Activated CD8-positive, alpha-beta T cell treated with anti-CD3 and anti-CD28 coated beads, Interleukin-2, amount 10 ng/mL, durations not matched to agents 7 days and 5 days (primary cell): ENCODE measurements at regions not wholly inside any gene's neighbourhood (a gene's known extent, or its start where the extent isn't known, plus 50 kb on each side); places are given as distances from the start of the nearest gene placed in this dataset.

Experiments
- ATAC-seq: fragments of 150-1000 bp; cut with Tn5 transposase; one replicate; pipeline ENCODE4 v1.10.0; 2021; ENCODE audit warnings: moderate library complexity
- CTCF ChIA-PET: fragments of 350-600 bp; sonication (Branson Sonifier 250); formaldehyde crosslinking; loops from one replicate; lab custom pipeline; 2021; ENCODE audit warnings: antibody characterized with exemption; lab: Charles Lee
- POLR2A ChIA-PET: fragments of 350-600 bp; sonication (Branson Sonifier 250); formaldehyde crosslinking; loops from one replicate; lab custom pipeline; 2021; ENCODE audit warnings: antibody characterized with exemption; lab: Charles Lee
- DNase-seq: peaks from one replicate; pipeline ENCODE4 v3.0.0-alpha.2; 2020
- H3K27ac Mint-ChIP-seq: one replicate; pipeline ENCODE4 v1.8.0; 2021; ENCODE audit warnings: mild to moderate bottlenecking, mixed read lengths
- H3K27me3 Mint-ChIP-seq: one replicate; pipeline ENCODE4 v1.8.0; 2021; ENCODE audit warnings: low read depth, mixed read lengths
- H3K36me3 Mint-ChIP-seq: one replicate; pipeline ENCODE4 v1.8.0; 2021; ENCODE audit warnings: low read depth, mixed read lengths
- H3K4me1 Mint-ChIP-seq: one replicate; pipeline ENCODE4 v1.8.0; 2021; ENCODE audit warnings: low read depth, mixed read lengths
- H3K4me3 Mint-ChIP-seq: one replicate; pipeline ENCODE4 v1.8.0; 2021; ENCODE audit warnings: mild to moderate bottlenecking, mixed read lengths
- H3K9me3 Mint-ChIP-seq: one replicate; pipeline ENCODE4 v1.8.0; 2022; ENCODE audit warnings: mixed read lengths; ENCODE audit not compliant: insufficient read depth

DNA sequence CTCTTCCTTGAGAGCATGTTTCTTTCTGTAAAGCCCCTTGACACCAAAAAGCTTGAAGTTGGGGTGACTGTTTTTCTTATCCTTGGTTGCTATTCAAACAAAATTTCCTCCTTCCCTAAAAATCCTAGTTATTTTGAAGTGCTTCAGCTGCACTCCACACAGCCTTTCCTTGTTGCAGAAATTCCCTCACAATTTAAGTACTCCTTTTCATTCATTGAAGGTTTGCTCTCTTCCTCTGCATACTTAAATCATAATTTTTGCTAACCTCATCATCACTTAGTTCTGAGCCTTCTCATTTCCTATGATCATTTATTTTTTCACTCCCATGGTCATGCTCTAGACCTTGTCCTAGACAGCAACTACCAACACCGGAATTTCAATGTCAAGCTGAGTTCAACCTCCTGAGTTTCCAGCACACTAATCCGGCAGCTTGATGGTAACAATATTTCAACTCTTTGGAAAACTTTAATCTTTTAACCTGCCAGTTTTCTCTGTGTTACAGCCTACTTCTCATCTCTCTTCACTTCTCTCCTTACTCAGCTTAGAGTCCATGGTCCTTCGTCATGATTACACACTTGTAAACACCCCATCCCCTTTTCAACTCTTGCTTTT, 78.7 kb upstream of the ACTBL2 start:
- no peak for DNase-seq
- Mint-ChIP-seq H3K27ac (no peak overlapping the region), H3K4me3 (no peak overlapping the region), H3K4me1 (no peaks in the 10 kb centered on the region), H3K36me3 (no peaks in the 10 kb centered on the region), H3K27me3 (peaks cover 12% of the 10 kb centered on the region), H3K9me3 (no peaks in the 10 kb centered on the region)
- ChIA-PET CTCF (no interaction called here), POLR2A (no interaction called here)
- ATAC-seq: no peak

DNA sequence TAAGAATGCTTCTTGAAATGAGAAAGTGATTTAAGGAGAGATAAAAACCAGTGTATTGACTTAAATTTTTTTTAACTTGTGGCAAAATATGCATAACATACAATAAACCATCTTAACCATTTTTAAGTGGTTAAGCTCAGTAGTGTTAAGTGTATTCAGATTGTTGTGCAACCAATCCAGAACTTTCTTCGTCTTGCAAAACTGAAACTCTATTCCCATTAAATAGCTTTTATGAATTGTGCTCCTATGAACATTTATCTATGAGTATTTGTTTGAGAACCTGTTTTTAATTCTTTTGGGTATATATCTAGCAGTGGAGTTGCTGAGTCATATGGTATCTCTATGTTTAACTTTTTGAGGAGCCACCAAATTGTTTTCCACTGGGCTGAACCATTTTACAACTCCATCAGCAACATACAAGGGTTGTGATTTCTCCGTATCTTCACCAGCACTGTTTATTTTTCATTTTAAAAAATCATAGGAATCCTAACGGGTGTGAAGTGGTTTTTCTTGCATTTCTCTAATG, 76.6 kb upstream of the ACTBL2 start:
- H3K27me3 Mint-ChIP-seq: peaks cover 12% of the 10 kb centered on the region
- DNase-seq: no peak
- no peaks in the 10 kb centered on the region for H3K4me1 Mint-ChIP-seq
- POLR2A ChIA-PET: no interaction called here
- no peak for ATAC-seq
- no peak overlapping the region for H3K4me3 Mint-ChIP-seq
- no peaks in the 10 kb centered on the region for H3K36me3 Mint-ChIP-seq
- CTCF ChIA-PET: no interaction called here
- no peaks in the 10 kb centered on the region for H3K9me3 Mint-ChIP-seq
- no peak overlapping the region for H3K27ac Mint-ChIP-seq

DNA sequence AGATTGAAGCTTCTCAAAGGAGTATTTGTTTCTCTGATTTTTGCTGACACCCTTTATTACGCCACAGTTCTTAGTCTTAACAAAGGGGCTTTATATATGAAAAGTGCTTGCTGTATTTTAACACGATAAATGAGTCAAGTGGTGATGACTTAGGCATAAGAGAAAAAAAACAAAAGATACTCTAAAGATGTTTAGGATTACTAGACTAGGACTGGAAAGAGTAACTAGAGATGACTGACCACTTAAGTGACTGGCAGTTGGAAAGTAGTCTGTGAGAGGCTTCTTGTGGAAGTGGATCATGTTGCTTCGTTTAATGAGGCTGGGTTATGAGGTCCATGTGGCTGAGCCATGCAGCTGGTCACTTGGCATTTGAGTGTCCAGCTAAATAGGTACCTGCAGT, 69.4 kb upstream of the ACTBL2 start:
- no peaks in the 10 kb centered on the region for H3K27me3 Mint-ChIP-seq
- ChIA-PET CTCF (no interaction called here), POLR2A (no interaction called here)
- no peak for DNase-seq
- H3K27ac Mint-ChIP-seq: no peak overlapping the region
- no peaks in the 10 kb centered on the region for H3K4me1 Mint-ChIP-seq
- H3K9me3 Mint-ChIP-seq: no peaks in the 10 kb centered on the region
- H3K36me3 Mint-ChIP-seq: no peaks in the 10 kb centered on the region
- no peak for ATAC-seq
- no peak overlapping the region for H3K4me3 Mint-ChIP-seq

DNA sequence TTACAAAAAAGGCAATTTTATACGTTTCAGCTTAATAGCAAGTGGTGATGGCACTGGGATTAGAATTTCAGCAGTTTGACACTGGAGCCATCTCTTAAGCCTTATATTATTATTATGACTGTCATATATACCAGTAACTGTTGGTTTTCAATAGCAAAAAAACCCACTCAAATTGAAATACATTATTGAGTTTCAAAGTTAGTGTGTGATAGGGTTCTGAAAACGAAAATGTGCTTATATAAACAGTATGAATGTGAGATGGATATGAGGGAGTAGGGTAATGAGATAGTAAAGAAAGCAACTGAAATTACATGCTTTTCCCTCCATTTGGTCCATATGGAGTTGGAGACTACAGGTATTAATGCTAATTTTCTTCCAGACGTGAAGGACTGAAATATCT, 68.6 kb upstream of the ACTBL2 start:
- Mint-ChIP-seq H3K4me1 (no peaks in the 10 kb centered on the region), H3K36me3 (no peaks in the 10 kb centered on the region), H3K4me3 (no peak overlapping the region), H3K27me3 (no peaks in the 10 kb centered on the region), H3K27ac (no peak overlapping the region), H3K9me3 (no peaks in the 10 kb centered on the region)
- ChIA-PET CTCF (no interaction called here), POLR2A (no interaction called here)
- ATAC-seq: no peak
- DNase-seq: no peak

DNA sequence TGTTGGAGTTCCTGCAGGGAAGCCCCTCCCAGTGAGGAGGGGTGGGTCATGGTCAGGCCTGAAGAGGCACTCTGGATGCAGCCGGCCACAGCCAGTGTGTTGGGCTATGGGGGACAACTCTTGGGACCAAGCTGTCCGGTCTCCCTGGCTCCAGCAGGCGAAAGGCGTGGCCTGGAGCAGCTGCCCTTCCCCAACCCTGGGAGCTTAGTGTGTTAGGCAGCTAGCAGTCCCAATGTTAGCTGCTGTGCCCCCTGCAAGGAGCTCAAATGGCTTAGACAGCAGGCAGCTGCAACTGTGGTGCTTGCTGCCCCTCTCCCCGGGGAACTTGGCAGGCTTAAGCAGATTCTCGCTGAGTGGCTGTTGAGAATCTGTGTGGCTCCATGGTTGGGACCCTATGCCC, 67.5 kb upstream of the ACTBL2 start:
- DNase-seq: no peak
- Mint-ChIP-seq H3K4me1 (no peaks in the 10 kb centered on the region), H3K9me3 (no peaks in the 10 kb centered on the region), H3K27ac (no peak overlapping the region), H3K4me3 (no peak overlapping the region), H3K27me3 (no peaks in the 10 kb centered on the region), H3K36me3 (no peaks in the 10 kb centered on the region)
- CTCF ChIA-PET: no interaction called here
- no peak for ATAC-seq
- POLR2A ChIA-PET: no interaction called here

DNA sequence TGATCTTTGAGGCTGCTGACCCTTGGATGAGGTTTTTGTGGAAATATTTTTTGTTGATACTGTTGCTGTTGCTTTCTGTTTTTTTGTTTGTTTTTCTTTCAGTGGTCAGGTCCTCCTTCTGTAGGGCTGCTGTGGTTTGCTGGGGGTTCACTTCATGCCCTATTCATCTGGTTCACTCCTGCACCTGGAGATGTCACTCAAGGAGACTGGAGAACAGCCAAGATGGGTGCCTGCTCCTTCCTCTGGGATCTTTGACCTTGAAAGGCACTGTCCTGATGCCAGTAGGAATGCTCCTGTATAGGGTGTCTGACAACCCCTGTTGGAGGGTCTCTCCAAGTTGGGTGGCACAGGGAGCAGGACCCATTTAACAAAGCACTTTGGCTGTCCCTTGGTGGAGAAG, 67.0 kb upstream of the ACTBL2 start:
- Mint-ChIP-seq H3K27ac (no peak overlapping the region), H3K9me3 (no peaks in the 10 kb centered on the region), H3K4me1 (no peaks in the 10 kb centered on the region), H3K4me3 (no peak overlapping the region), H3K36me3 (no peaks in the 10 kb centered on the region), H3K27me3 (peaks cover 2% of the 10 kb centered on the region)
- no peak for ATAC-seq
- ChIA-PET POLR2A (no interaction called here), CTCF (no interaction called here)
- DNase-seq: no peak

DNA sequence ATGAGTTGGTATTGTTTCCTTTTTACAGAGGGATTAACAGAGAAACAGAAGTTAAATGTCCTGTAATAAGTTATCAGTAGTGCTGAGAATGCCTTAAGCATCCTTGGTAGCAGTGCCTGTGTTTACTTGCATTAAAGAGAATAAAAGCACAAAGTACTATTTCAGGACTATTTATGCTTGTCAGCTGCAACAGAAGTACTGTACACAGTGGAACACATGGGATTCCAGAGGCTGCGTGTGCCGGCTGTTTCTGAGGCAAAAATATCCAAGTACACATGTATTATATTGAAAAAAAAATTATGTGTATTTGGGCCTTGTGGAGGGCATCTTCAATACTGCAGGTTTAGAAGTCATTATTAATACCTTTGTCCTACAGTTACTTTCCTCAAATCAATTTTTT, 58.2 kb upstream of the ACTBL2 start:
- ChIA-PET POLR2A (no interaction called here), CTCF (no interaction called here)
- H3K27me3 Mint-ChIP-seq: peaks cover 5% of the 10 kb centered on the region
- H3K9me3 Mint-ChIP-seq: no peaks in the 10 kb centered on the region
- no peak overlapping the region for H3K27ac Mint-ChIP-seq
- no peaks in the 10 kb centered on the region for H3K4me1 Mint-ChIP-seq
- H3K36me3 Mint-ChIP-seq: no peaks in the 10 kb centered on the region
- DNase-seq (no peak), ATAC-seq (no peak)
- H3K4me3 Mint-ChIP-seq: no peak overlapping the region

DNA sequence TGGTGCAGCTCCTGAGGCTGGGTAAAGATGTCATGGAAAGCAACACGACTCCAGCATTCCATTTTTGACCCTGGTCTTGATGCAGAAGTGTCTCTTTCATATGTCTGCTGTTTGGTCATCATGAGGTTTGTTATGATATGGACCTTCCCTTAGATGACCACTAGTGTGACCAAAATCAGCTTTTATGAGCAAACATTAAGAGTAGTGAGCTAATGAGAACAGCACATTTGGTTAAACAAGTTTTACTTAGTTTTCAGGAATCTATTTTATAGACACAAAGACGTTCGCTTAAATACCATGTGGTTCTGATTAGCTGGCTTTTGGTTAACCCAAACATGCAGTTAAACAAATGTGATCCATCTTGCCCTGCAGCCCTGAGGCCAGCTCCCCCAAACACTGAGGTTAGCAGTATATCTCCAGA, 56.7 kb upstream of the ACTBL2 start:
- no peak for DNase-seq
- Mint-ChIP-seq H3K27me3 (peaks cover under 1% of the 10 kb centered on the region), H3K9me3 (no peaks in the 10 kb centered on the region), H3K27ac (no peak overlapping the region), H3K4me1 (no peaks in the 10 kb centered on the region), H3K36me3 (no peaks in the 10 kb centered on the region), H3K4me3 (no peak overlapping the region)
- ChIA-PET CTCF (no interaction called here), POLR2A (no interaction called here)
- ATAC-seq: no peak

DNA sequence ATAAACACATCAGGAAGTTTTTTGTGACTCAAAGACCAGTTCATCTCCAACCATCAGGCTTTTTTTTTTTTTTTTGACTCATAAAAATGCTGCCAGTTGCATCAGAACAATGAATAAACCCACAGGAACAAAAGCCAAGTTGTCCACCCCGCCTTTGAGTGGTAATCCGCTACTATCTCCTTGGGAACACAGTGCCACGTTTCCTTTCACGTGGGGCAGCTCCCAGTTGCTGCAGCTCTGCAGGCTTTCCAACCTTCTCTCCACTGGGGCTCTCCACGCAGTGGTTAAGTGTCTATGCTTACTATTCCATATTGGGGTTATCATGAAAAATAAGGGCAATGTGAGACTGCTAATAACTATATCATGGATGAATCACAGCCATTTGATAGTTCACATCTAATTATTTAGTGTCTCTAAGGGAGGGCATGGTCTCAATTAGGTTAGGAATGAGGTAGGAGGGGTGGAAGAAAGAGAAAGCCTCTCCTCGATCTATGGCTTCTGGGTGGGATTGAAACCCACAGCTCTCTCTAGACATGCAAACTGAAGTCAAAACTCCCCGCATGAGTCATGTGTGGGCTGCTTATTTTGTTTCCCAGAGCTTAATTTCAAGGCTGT, 55.8 kb upstream of the ACTBL2 start:
- Mint-ChIP-seq H3K36me3 (no peaks in the 10 kb centered on the region), H3K4me3 (no peak overlapping the region), H3K4me1 (no peaks in the 10 kb centered on the region), H3K9me3 (no peaks in the 10 kb centered on the region), H3K27ac (no peak overlapping the region), H3K27me3 (no peaks in the 10 kb centered on the region)
- CTCF ChIA-PET: interaction anchor here (0.9 kb wide), 1 partner anchor 112 kb away, joined by 3 read pairs; no protein-coding TSS in a partner anchor
- no peak for DNase-seq
- ATAC-seq: no peak
- POLR2A ChIA-PET: no interaction called here

DNA sequence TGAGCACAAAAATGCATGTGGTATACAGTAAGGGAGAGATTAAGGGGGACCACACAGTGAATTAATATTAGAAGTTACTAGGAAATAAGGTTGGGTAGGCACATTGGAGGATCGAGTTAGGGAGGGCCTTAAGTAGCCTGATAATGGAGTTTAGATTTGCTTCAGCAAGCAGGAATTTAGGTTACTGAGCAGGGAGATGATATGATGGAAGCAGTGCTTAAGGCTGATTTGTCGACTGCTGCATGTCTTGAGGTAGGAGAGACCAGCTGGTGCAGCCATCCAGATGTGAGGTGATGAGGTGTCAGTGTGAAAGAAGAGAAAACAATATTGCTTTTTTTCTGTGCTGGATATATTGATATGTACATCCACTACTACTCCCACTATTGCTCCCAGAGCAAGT, 55.2 kb upstream of the ACTBL2 start:
- H3K27me3 Mint-ChIP-seq: no peaks in the 10 kb centered on the region
- CTCF ChIA-PET: no interaction called here
- no peaks in the 10 kb centered on the region for H3K36me3 Mint-ChIP-seq
- no peaks in the 10 kb centered on the region for H3K9me3 Mint-ChIP-seq
- no peak overlapping the region for H3K27ac Mint-ChIP-seq
- POLR2A ChIA-PET: no interaction called here
- DNase-seq: no peak
- H3K4me3 Mint-ChIP-seq: no peak overlapping the region
- H3K4me1 Mint-ChIP-seq: no peaks in the 10 kb centered on the region
- no peak for ATAC-seq

DNA sequence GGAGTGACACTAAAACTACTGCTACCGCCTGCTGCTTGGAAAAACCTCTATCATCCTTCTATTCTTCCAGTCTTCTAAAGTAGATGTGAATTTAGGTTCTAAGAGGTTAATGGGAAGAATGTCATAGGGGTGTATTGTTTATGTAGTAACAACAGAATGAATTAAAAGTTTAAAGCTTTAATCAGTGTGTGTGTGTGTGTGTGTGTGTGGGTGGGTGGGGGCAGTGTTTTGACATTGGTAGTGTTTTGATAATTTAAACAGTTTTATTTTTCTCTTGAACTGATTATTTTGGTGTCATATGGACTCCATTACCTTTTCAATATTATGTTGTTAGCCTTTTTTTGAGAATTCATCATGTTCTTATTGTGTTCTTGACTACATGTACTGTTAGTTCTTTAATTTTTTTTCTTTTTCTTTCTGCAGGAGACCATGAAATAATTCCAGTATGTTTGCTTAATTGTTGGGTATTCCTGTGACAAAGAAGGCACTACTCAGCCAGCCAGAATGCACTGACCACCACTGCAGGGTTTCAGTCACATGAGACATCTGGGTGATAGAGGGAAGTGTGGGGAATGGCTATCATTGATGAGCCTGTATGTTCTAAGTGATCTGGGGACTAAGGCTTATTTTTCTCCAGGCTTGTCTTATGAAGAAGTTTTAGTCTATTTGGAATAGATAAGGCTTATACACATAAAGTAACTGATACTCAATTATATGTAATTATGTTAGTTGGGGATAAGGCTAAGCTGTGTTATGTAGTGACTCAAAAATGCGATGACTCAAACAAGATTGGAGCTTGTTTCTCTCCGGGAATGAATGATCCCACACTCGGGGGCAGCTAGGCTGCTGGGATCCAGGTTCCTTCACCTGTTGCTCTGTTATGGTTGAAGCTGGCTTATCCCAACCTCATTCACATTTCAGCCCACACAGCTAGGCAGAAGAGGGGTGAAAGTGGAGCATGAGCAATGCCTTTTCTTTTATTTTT, 50.2 kb upstream of the ACTBL2 start:
- Mint-ChIP-seq H3K27ac (no peak overlapping the region), H3K4me1 (no peaks in the 10 kb centered on the region), H3K36me3 (no peaks in the 10 kb centered on the region), H3K9me3 (no peaks in the 10 kb centered on the region), H3K4me3 (no peak overlapping the region), H3K27me3 (peaks cover 2% of the 10 kb centered on the region)
- ATAC-seq (no peak), DNase-seq (no peak)
- CTCF ChIA-PET: interaction anchor here (0.7 kb wide), 1 partner anchor 233 kb away, joined by 3 read pairs; no protein-coding TSS in a partner anchor
- POLR2A ChIA-PET: no interaction called here
